ENCODE measurements at regions not wholly inside any gene's neighbourhood (a gene's known extent, or its start where the extent isn't known, plus 50 kb on each side); places are given as distances from the start of the nearest gene placed in this dataset.
"Not testable (repeated sequence)": the region's sequence is repeated elsewhere in the genome, so short reads cannot be mapped to it uniquely, and the experiment has no call there.

DNA sequence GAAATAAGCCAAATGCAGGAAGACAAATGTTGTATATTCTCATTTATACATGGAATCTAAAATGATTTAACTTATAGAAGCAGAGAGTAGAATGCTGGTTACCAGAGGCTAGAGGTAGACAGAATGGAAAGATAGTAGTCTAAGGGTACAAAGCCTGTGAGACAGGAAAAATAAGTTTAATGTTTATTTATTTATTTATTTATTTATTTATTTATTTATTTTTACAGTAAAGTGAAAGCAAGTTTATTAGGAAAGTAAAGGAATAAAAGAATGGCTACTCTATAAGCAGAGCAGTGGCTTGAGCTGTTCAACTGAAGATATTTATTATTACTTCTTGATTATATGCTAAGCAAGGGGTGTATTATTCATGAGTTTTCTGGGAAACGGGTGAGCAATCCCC, 203.2 kb downstream of the LAS1L start:
- DNase-seq, result no peak

DNA sequence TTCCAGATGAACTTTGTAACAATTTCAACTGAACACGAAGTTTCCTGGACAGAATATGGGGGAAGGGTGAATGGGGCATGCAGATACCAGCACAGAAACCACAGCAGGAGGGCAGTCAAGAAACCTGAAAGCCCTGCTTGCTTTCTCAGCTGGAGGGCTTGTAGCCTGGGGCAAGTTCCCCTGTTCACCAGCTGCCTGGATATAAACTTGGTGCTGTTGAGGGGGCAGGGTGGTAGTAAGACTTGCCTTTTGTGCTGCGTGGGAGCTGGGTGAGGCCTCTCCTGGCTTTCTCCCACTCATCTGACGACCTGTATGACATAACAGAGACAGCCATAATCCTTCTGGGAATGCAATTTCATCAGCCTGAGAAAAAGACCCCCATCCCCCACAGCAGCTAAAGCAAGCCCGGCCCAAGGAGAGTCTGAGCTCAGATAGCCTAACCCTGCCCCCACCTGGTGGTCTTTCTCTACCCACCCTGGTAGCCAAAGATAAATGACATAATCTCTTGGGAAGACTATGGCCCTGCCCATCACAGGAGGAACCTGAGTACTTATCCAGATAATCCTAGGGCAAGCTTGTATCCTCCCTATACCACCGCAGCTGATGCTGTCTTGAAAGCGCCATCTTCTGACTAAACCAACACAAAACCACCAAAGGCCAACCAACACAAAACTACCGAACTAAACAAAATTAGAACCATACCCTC, 234.3 kb downstream of the LAS1L start:
- DNase-seq, result no peak

DNA sequence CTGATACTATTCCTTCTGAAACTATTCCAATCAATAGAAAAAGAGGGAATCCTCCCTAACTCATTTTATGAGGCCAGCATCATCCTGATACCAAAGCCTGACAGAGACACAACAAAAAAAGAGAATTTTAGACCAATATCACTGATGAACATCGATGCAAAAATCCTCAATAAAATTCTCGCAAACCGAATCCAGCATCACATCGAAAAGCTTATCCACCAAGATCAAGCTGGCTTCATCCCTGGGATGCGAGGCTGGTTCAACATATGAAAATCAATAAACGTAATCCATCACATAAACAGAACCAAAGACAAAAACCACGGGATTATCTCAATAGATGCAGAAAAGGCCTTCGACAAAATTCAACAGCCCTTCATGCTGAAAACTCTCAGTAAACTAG, 251.7 kb downstream of the LAS1L start:
- DNase-seq, result not testable (repeated sequence)

DNA sequence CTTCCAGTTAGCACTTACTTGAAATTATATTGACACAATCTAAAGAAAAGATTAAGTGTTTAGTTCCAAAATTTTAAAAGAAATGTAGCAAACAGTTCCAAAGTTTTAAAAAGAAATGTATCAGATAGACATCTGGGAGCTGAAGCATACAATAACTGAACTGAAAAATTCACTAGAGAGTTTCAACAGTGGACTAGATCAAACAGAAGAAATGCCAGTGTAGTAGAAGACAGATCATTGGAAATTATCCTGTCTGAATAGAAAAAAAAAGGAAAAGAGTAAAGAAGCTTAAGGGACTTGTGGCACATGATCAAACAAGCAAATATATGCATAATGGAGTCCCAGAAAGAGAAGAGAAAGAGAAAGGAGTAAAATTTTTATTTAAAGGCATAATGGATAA, 261.4 kb downstream of the LAS1L start:
- DNase-seq, result no peak

DNA sequence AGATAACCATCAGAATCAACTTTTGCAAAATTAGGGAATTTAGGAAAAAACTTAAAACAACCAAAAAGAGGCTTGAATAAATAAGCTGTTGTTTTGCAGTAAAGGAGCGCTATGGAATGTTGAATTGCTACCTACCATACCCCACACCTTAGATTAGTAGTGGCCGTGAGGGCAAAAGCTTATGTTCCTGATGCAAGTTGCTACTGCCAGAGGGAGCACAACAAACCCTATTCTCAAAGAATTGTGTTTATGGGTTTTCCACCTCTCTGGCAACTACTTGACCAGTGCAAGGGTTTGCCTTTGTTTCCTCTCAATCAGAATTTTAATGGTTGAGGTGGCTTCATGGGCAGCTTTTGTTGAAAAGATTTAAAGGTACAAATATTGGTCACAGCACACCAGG, 268.1 kb downstream of the LAS1L start:
- DNase-seq, result no peak

DNA sequence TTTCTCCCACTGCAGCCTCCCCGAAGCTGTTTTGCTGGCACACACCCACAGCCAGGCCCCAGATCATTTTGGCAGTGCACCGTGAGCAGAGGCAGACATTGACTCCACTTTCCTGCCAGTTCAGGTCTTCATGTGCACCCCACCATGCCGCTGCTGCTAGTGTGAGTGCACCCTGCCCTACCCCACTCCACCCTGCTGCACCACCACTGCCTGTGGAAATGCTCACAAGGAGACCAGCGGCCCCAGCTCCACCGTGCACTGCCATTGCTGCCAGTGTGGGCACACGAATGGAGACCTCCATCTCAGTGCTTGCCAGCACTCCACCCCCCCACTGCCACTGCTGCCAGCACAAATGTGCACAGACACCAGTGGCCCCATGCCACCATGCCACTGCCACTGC, 277.6 kb upstream of the ZC4H2 start:
- no peak for DNase-seq

DNA sequence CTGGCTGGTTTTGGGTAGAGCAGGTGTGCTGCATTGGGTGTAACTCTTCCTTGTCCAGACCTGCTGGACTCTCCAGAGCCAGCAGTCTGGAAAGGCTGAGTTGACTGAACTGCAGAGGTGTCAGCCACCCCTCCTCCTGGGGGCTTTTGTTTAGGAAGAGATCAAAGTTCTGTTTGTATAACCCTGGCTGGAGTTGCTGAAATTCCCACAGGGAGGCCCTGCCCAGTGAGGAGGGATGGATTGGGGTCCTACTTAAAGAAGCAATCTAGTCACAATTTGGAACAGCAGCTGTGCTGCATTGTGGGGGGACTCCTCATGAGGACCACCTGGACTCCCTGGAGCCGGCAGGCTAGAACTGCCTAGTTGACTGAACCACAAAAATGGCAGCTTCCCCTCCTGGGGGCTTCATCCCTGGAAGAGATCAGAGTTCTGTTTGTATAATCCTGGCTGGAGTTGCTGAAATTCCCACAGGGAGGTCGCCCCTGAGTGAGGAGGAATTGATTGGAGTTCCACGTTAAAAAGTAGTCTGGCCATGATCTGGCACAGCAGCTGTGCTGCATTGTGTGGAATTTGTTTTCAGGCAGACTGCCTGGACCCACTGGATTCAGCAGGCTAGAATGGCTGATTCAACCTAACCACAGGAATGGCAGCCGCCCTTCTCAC, 264.9 kb upstream of the ZC4H2 start:
- no peak for DNase-seq

DNA sequence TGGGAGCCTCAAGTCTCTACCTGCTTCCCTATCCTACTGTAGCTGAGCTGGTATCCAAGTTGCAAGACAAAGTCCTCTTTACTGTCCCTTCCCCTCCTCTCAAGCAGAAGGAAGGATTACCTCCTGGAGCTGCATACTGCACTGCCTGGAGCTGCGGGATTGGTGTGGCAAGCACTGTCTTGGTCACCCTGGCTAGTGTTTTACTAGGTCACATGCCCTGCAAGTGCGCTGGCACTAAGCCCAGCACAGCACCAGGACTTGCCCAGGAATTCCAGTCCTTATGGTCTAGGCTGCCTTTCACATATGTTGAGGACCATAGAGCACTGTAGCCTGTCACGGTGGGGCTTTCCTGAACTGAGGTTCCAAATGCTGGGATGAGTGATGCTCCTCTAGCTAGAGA, 227.3 kb upstream of the ZC4H2 start:
- no peak for DNase-seq

DNA sequence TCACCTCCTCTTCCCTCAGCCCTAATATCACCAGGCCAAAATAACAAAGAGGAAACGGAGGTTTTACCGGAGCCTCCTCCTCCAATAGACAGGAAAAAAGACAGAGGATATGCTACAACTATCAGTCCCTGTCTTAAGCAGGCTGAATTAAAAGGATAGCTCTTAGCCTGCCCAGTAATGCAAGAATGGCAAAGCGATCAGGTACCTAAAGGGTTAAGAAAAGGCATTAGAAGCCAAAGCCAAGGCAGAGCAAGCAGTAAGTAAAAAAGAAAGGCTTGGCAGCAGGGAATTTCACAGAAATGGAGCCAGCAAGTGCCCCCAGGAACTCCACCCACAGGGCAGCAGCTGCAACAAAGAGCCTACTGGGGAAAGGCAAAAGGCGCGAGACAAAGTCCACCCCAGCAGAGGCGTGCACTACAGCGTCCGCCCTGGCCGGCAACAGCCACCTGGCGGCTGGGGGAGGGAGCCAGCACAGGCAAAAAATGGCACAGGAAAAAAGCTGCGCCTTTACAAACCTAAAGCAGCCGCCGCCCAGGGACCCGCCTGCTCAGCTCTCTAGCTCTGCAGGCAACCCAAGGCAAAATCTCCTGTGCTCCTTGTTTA, 220.6 kb upstream of the ZC4H2 start:
- DNase-seq, result no peak

DNA sequence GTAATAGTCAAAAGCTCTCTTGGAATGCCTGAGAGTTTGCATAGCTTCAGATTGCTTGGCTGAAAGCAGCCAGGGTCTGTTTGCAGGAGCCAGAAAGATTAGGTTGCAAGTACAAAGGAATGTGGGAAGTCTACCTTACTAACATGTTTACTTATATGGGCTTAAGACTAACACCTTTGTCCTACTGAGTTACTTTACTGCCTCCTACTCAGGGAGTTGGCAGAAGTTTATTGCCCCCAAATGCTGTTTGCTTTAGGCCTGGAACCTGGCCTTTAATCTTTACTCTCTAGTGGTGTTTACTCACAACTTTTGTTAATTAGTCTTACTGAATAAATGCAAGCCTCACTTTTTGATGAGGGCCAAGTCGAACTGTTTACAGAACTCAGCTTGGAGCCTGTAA, 219.4 kb upstream of the ZC4H2 start:
- no peak for DNase-seq

DNA sequence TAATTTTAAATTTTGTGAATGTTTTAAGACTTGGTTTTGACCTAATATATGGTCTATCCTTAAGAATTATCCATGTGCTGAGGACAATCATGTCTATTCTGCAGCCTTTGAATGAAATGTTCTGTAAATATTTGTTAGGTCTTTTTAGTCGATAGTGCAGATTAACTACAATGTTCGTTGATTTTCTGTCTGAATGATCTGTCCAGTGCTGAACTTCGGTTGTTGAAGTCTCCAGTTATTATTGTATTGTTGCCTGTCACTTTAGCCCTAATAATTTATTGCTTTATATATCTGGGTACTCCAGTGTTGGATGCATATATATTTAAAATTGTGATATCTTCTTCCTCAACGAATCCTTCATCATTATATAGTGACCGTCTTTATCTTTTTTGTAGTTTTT, 218.3 kb upstream of the ZC4H2 start:
- no peak for DNase-seq

DNA sequence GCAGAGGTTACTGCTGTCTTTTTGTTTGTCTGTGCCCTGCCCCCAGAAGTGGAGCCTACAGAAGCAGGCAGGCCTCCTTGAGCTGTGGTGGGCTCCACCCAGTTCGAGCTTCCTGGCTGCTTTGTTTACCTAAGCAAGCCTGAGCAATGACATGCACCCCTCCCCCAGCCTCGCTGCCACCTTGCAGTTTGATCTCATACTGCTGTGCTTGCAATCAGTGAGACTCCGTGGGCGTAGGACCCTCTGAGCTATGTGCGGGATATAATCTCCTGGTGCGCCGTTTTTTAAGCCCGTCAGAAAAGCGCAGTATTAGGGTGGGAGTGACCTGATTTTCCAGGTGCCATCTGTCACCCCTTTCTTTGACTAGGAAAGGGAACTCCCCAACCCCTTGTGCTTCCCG, 187.1 kb upstream of the ZC4H2 start:
- not testable (repeated sequence) for DNase-seq

DNA sequence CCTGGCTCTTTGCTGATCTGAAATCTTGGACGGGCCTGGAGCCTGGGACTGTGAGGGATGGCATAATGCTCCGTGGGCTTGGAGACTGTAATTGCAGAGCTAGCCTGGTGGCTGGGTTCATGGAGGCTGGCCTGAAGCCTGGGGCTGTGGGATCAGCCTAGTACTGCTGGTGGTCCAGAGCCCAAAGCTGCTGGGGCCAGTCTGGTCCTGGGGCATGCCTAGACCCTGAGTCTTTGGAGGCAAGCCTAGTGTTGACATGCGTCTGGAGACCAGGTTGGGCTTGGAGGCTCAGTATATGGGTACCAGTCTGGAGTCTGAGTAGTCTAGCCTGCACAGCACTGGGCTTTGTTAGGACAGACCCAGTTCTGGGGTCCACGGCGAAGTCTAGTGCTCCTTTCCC, 172.0 kb upstream of the ZC4H2 start:
- DNase-seq, result no peak

DNA sequence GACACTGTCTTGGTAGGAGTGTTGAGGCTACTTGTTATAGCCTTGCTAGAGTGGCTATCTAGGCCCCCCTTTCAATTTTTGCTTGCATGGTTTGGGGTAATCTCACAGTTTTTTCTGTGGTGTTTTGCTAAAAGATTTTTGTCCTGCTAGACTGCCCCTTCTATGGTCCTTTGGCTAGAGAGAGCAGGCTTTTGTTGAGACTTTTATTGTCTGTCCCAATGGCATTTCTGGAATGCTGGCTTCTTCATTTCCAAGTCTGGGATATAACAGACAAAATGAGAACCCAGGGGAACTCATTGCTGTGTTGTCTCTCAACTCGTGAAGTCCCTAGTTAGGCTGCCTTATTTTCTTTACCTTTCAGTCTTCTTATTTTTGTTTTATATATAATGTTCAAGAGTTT, 160.2 kb upstream of the ZC4H2 start:
- no peak for DNase-seq

DNA sequence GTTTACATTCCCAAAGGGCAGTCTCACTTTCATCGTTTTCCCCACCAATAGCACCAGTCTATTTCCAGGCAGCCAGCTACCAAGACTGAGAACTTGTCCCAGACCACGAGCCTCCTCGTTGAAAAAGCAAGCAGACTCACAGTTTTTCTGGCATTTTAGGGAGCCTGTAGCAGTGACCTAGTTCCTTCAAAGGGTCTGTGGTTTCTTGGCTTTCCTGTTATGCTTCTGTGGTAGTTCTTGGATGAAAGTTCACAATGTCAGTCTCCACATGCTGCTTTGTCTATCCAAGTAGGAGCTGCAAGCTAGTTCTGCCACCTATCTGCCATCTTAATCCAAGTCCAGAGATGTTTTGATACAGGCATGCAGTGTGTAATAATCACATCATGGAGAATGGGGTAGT, 151.6 kb upstream of the ZC4H2 start:
- no peak for DNase-seq

DNA sequence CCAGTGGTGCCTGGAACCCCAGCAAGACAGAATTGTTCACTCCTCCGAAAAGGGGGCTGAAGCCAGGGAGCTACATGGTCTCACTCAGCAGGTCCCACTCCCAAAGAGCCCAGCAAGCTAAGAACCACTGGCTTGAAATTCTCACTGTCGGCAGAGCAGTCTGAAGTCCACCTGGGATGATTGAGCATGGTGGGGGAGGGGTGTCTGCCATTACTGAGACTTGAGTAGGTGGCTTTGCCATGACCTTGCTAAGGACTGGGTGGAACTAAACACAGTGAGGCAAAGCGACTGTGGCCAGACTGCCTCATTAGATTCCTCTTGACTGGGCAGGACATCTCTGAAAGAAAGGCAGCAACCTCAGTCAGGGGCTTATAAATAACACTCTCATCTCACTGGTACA, 122.6 kb upstream of the ZC4H2 start:
- no peak for DNase-seq

DNA sequence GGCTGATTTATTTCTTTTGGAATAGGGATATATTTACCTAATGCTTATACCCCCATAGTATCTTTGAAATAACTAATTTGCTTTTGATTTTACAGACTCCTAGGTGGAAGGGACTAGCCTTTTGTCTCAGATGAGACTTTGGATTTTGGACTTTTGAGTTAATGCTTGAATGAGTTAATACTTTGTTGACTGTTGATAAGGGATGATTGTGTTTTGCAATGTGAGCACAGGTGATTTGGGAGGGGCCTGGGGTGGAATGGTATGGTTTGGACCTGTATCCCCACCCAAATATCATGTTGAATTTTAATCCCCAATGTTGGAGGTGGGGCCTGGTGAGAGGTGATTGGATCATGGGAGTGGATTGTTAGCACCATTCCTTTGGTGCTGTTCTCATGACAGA, 117.4 kb upstream of the ZC4H2 start:
- no peak for DNase-seq

DNA sequence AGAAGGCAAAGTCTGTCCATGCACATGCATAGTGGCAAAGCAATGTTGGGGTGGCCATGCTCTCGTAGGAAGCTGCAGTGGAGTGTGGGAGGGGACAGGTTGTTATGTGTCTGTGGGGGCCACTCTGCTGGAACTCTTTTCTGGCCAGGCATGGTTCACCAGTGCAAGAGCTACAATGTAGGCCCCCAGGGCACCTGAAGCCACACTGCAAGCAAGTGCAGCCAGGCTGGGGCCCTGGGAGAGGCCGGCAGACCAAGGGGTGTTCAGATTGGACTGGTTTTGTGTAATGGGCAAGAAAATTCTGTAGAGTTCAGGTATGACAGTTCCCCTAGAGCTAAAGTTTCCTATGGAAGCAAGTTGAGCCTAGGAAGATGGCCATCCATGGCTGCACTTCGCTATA, 97.0 kb upstream of the ZC4H2 start:
- no peak for DNase-seq

DNA sequence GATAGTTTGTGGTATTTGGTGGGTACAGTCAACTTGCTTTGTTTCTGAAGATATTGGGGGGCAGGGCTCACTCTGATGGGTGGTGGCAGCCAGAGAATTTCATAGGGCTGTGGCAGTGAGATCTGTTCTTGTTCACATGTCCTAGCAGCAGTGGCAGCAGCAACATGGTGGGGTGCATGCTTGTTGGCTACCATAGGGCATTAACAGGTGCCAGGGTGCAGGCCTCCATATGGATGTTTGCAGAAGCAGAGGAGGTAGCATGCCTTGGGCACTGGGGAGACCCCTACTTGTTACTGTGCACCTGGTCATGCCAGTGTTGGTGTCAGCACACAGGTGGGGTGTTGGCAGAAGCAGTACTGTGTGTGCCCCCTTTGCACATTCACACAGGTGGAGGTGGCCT, 96.3 kb upstream of the ZC4H2 start:
- DNase-seq, result no peak

DNA sequence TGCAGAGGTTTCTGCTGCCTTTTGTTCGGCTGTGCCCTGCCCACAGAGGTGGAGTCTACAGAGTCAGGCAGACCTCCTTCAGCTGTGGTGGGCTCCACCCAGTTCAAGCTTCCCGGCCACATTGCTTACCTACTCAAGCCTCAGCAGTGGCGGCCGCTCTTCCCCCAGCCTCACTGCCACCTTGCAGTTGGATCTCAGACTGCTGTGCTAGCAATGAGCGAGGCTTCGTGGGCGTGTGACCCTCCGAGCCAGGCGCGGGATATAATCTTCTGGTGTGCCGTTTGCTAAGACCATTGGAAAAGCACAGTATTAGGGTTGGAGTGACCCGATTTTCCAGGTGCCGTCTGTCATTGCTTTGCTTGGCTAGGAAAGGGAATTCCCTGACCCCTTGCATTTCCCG, 82.4 kb upstream of the ZC4H2 start:
- not testable (repeated sequence) for DNase-seq

DNA sequence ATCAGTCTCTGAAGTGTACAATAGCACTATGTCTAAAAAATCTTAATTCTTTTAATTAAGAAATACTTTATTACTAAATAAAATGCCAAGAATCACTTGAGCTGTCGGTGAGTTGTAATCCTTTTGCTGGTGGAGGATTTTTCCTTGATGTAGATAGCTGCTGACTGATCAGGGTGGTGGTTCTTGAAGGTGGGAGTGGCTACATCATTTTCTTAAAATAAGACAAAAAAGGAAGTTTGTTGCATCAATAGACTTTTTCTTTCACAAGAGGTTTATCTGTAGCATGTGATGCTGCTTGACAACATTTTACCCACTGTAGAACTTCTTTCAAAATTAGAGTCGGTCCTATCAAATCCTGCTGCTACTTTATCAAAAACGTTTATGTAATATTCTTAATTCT, 68.8 kb upstream of the ZC4H2 start:
- DNase-seq, result peak; percentile 4

DNA sequence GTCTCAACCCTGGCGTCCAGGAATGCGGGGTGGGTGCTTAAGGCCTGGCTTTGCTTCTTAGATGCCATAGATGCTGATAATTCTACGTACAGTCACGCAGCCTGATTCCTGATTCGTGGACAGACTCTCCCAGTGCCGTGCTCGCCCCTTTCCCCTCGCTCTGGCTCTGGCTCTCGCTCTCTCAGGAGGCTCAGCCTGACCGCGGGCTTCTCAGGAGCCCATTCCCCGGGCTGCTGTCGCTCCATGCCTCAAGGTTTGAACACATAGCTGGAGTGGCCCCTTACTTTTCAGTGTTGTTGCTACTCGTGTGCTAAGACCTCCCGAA, 59.2 kb upstream of the ZC4H2 start:
- DNase-seq, result no peak

DNA sequence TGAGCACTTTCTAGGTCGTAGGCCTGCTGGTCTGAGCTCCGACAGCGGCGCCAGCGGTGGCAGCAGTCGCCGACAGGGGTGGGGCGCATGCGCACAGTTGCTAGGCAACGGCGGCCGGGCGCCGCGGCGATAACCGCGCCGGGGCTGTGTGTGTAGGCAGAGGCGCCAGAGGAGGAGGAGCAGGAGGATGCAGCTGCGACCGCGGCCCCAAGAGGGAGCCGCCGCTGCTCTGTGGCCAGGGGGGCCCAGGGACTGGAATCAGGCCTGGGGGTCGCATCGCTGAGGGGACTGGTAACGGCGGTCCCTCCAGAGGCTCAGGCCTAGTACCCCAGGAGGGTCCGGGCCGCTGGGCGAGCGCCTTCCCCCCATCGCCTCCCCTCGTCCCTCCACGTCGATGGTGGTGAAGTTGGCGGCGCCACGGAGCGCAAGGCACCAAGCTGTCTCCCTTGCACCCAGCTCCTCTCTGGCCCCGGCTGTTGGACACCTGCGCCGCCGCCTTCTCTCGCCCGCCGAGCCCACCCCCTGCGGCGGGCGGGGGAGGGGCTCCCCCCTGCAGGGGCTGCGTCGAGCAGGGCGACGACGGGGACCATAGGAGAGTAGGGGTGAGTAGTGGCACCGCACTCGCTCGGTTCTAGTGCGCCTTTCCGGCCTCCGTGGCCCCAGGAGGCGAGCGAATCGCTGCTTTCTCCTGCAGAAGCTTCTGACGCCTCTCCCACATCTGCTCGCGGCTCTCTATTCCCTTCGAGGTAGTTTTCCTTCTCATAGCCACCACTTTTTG, 58.6 kb upstream of the ZC4H2 start, which contains the start of gene ZC3H12B:
ZC3H12B (plus strand) TSS at position 159 of the 778 bp plus-strand sequence.
- DNase-seq, result peak; percentile 39

DNA sequence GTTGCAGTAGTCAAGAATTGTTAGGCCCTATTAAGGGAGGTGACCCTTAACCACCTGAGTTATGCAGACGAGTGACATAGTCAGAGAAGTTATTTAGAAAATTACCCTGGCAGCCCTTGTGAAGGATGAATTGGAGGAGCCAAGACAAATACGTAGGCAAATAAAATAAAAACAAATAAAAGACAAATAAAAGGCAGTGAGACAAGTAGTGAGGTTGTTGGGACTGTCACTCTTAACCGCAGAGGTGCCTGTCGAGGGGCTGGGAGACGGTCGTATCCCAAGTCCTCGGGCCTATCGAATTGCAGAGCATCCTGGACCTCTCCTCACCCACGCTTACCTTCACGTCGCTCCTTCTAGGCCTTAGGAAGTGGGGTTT, 58.0 kb upstream of the ZC4H2 start:
- no peak for DNase-seq

Data from suppressor macrophage treated with lipopolysaccharide for 4 hours (primary cell).